Naive thymus-derived CD4-positive, alpha-beta T cell (primary cell): ENCODE measurements at regions not wholly inside any gene's neighbourhood (a gene's known extent, or its start where the extent isn't known, plus 50 kb on each side); places are given as distances from the start of the nearest gene placed in this dataset.
"Not testable (repeated sequence)": the region's sequence is repeated elsewhere in the genome, so short reads cannot be mapped to it uniquely, and the experiment has no call there.

ENCODE experiments used
- ATAC-seq: fragments of 150-1000 bp; cut with Tn5 transposase; 2 replicates; pipeline ENCODE4 v1.10.0; 2021; ENCODE audit warnings: mild to moderate bottlenecking, moderate library complexity
- CTCF ChIA-PET: fragments of 350-600 bp; sonication (Branson Sonifier 250); formaldehyde crosslinking; loops from one replicate; lab custom pipeline; 2021; ENCODE audit warnings: antibody characterized with exemption; lab: Charles Lee
- POLR2A ChIA-PET: fragments of 350-600 bp; sonication (Branson Sonifier 250); formaldehyde crosslinking; loops from one replicate; lab custom pipeline; 2021; ENCODE audit warnings: antibody characterized with exemption, inconsistent platforms; lab: Charles Lee
- DNase-seq, 9 donors: peaks; one replicate each; pipeline versions ENCODE4 v3.0.0 to v3.0.0-alpha.2; 2020 to 2022; ENCODE audit warnings: mixed read lengths in 1 of 9
- H3K27ac ChIP-seq: one replicate; pipeline ENCODE4 v1.7.0; 2013; ENCODE audit warnings: mild to moderate bottlenecking, low read depth, low read length, moderate library complexity
- H3K27me3 ChIP-seq, 2 donors: one replicate each; pipeline ENCODE4 v1.7.0; 2013; ENCODE audit warnings: low read length in 2 of 2, mild to moderate bottlenecking in 2 of 2, moderate library complexity in 2 of 2; ENCODE audit not compliant: control insufficient read depth in 2 of 2, insufficient read depth in 2 of 2
- H3K36me3 ChIP-seq, 3 experiments: 1 replicate in 2 of 3; 2 replicates in 1 of 3; pipeline ENCODE4 v1.7.0; 2013; ENCODE audit warnings: low read length in 3 of 3, mild to moderate bottlenecking in 3 of 3, moderate library complexity in 1 of 3; ENCODE audit not compliant: insufficient read depth in 3 of 3, control insufficient read depth in 2 of 3
- H3K4me1 ChIP-seq, 2 donors: one replicate each; pipeline ENCODE4 v1.7.0; 2013; ENCODE audit warnings: low read length in 2 of 2, mild to moderate bottlenecking in 2 of 2, moderate library complexity in 1 of 2; ENCODE audit not compliant: control insufficient read depth in 2 of 2, insufficient read depth in 2 of 2
- H3K4me3 ChIP-seq: 2 replicates; pipeline ENCODE4 v1.7.0; 2013; ENCODE audit warnings: mild to moderate bottlenecking, low read length
- H3K9me3 ChIP-seq, 3 experiments: 1 replicate in 2 of 3; 2 replicates in 1 of 3; pipeline ENCODE4 v1.7.0; 2013; ENCODE audit warnings: low read length in 3 of 3; ENCODE audit not compliant: control insufficient read depth in 2 of 3
- H3K27ac Mint-ChIP-seq, 9 donors: one replicate each; pipeline ENCODE4 v1.8.0; 2020 to 2022; ENCODE audit warnings: mixed read lengths in 9 of 9, mild to moderate bottlenecking in 8 of 9, moderate library complexity in 5 of 9, inconsistent platforms in 2 of 9
- H3K27me3 Mint-ChIP-seq, 5 donors: one replicate each; pipeline ENCODE4 v1.8.0; 2021 to 2022; ENCODE audit warnings: mixed read lengths in 5 of 5, mild to moderate bottlenecking in 1 of 5
- H3K36me3 Mint-ChIP-seq, 5 donors: one replicate each; pipeline ENCODE4 v1.8.0; 2020 to 2022; ENCODE audit warnings: mixed read lengths in 5 of 5, mild to moderate bottlenecking in 3 of 5, inconsistent platforms in 1 of 5
- H3K4me1 Mint-ChIP-seq, 7 donors: one replicate each; pipeline ENCODE4 v1.8.0; 2020 to 2022; ENCODE audit warnings: mixed read lengths in 7 of 7, mild to moderate bottlenecking in 3 of 7, inconsistent platforms in 1 of 7
- H3K4me3 Mint-ChIP-seq, 10 donors: one replicate each; pipeline ENCODE4 v1.8.0; 2020 to 2022; ENCODE audit warnings: mild to moderate bottlenecking in 10 of 10, mixed read lengths in 10 of 10, moderate library complexity in 6 of 10, inconsistent platforms in 2 of 10
- H3K9me3 Mint-ChIP-seq, 11 donors: one replicate each; pipeline ENCODE4 v1.8.0; 2020 to 2022; ENCODE audit warnings: mixed read lengths in 11 of 11, mild to moderate bottlenecking in 4 of 11, inconsistent platforms in 1 of 11, moderate library complexity in 1 of 11
- intact Hi-C, 2 donors: fragments of 100-400 bp; cut with micrococcal nuclease; formaldehyde crosslinking; loops; one replicate each; pipeline ENCODE4 v1.15.1; 2023

DNA sequence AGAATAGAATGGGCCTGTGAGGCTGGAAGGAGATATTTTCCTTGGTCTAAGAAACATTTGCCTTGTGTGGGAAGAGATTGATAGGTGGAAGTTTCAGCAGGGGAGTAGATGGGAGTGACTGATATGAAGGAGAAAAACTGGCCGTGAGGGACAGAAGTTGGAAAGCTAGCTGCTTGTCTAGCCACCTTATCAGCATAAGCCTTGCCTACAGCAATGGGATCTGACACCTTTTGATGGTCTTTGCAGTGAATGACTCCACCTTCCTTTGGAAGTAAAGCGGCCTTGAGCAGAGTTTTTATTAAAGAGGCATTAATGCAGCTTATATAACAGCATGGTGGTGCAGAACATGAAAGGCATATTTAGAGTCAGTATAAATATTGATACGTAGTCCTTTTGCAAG lies 120.1 kb upstream of the INTU start:
- H3K4me3 ChIP-seq, H3K4me3 Mint-ChIP-seq, H3K27ac Mint-ChIP-seq, H3K36me3 Mint-ChIP-seq, H3K4me1 ChIP-seq, H3K9me3 ChIP-seq, H3K9me3 Mint-ChIP-seq, H3K36me3 ChIP-seq, H3K27ac ChIP-seq, CTCF ChIA-PET, H3K27me3 ChIP-seq, ATAC-seq, H3K4me1 Mint-ChIP-seq, POLR2A ChIA-PET, intact Hi-C loops, DNase-seq: not testable (repeated sequence)
- peaks cover 0 to 13% (median 0%) of the 10 kb centered on the region in 5 donors for H3K27me3 Mint-ChIP-seq

DNA sequence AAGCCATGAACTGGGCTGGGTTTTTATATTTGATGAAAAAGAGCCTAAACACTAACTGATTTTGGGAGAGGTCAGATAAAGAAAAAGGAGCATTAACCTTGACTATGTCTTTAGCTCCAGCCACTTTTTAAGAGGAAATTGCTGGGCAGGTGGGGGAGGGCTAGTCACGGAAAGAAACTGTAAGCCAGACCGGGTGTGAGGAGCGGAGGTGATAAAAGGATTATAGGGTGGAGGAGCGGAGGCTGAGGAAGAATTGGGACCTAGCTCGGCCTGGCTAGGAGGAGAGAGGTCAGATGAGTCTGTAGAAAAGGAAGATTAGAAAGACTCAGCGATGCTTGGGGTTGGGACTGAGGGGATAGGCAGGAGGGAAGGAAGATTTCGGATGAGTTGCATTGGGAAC lies 117.5 kb upstream of the INTU start:
- DNase-seq, H3K9me3 Mint-ChIP-seq, intact Hi-C loops, H3K9me3 ChIP-seq, ATAC-seq, CTCF ChIA-PET, H3K4me1 Mint-ChIP-seq, H3K27ac ChIP-seq, H3K4me1 ChIP-seq, H3K27ac Mint-ChIP-seq, H3K27me3 ChIP-seq, H3K4me3 ChIP-seq, H3K4me3 Mint-ChIP-seq, H3K36me3 ChIP-seq, POLR2A ChIA-PET, H3K36me3 Mint-ChIP-seq: not testable (repeated sequence)
- peaks cover 0 to 17% (median 0%) of the 10 kb centered on the region in 5 donors for H3K27me3 Mint-ChIP-seq

DNA sequence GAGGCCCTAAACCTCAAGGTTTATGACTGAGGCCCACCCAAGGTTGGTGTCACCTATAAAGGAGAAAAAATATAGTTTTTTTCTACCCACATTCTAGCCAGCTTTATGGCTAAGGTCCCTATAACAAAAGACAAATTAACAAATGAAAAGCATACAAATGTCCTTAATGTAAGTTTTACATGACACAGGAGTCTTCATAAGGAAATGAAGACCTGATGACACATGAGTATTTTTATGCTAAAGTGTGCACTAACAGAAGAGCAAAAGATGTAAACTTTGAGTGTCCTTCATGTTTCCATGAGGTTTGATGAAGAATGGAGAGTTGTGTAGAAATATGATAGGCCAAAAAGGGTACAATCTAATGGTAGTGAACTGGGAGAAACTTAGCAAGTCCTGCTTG lies 114.7 kb upstream of the INTU start:
- H3K27ac ChIP-seq = no peak overlapping the region
- ChIA-PET POLR2A (no interaction called here), CTCF (no interaction called here)
- Mint-ChIP-seq H3K36me3 (no peaks in the 10 kb centered on the region), H3K27me3 (peaks cover 0 to 17% (median 0%) of the 10 kb centered on the region in 5 donors), H3K4me1 (no peaks in the 10 kb centered on the region), H3K4me3 (no peak overlapping the region), H3K9me3 (peaks cover 0 to 4% (median 0%) of the 10 kb centered on the region in 11 donors), H3K27ac (no peak overlapping the region)
- H3K4me1 ChIP-seq = no peaks in the 10 kb centered on the region
- H3K36me3 ChIP-seq = no peaks in the 10 kb centered on the region
- intact Hi-C loops = no loop called here
- H3K4me3 ChIP-seq = no peak overlapping the region
- DNase-seq (no peak), ATAC-seq (no peak)
- no peaks in the 10 kb centered on the region for H3K9me3 ChIP-seq
- H3K27me3 ChIP-seq = no peaks in the 10 kb centered on the region

- no peaks in the 10 kb centered on the region for H3K4me1 Mint-ChIP-seq
- ChIA-PET POLR2A (no interaction called here), CTCF (no interaction called here)
- no peak overlapping the region for H3K27ac ChIP-seq
- no peaks in the 10 kb centered on the region for H3K27me3 ChIP-seq
- peaks cover 0 to 7% (median under 1%) of the 10 kb centered on the region in 11 donors for H3K9me3 Mint-ChIP-seq
- H3K36me3 ChIP-seq = no peaks in the 10 kb centered on the region
- intact Hi-C loops = no loop called here
- no peak for ATAC-seq
- H3K36me3 Mint-ChIP-seq = no peaks in the 10 kb centered on the region
- H3K4me3 ChIP-seq = no peak overlapping the region
- no peaks in the 10 kb centered on the region for H3K9me3 ChIP-seq
- no peak overlapping the region for H3K4me3 Mint-ChIP-seq
- no peak for DNase-seq
- H3K4me1 ChIP-seq = no peaks in the 10 kb centered on the region
- H3K27ac Mint-ChIP-seq = no peak overlapping the region
- peaks cover 0 to 6% (median 0%) of the 10 kb centered on the region in 5 donors for H3K27me3 Mint-ChIP-seq
These were observed 111.3 kb upstream of the INTU start for GRCh38 chr4:127521463-127521862.

DNA sequence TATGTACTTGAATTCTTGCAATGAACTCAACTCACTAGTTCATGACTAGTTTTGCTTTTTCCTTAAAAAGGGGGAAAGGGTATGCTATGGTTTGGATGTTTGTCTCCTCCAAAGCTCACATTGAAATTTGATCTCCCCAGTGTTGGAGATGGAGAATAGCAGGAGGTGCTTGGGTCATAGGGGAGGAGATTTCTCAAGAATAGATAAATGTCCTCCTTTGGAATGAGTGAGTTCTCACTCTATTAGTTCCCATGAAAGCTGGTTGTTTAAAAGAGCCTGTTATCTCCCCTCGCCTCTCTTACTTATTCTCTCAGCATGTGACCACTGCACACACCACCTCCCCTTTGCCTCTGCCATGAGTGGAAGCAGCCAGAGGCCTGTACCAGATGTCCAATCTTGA lies 109.4 kb upstream of the INTU start:
- Histone ChIP-seq H3K27ac (no peak overlapping the region), H3K4me3 (no peak overlapping the region), H3K36me3 (no peaks in the 10 kb centered on the region), H3K4me1 (no peaks in the 10 kb centered on the region), H3K9me3 (no peaks in the 10 kb centered on the region), H3K27me3 (no peaks in the 10 kb centered on the region)
- H3K4me3 Mint-ChIP-seq = no peak overlapping the region
- H3K27ac Mint-ChIP-seq = no peak overlapping the region
- H3K9me3 Mint-ChIP-seq = peaks cover 0 to 9% (median 3%) of the 10 kb centered on the region in 11 donors
- ATAC-seq = no peak
- intact Hi-C loops = no loop called here
- H3K4me1 Mint-ChIP-seq = no peaks in the 10 kb centered on the region
- peaks cover 0 to 7% (median 0%) of the 10 kb centered on the region in 5 donors for H3K27me3 Mint-ChIP-seq
- no peaks in the 10 kb centered on the region for H3K36me3 Mint-ChIP-seq
- no peak for DNase-seq
- CTCF ChIA-PET = no interaction called here
- POLR2A ChIA-PET = no interaction called here

DNA sequence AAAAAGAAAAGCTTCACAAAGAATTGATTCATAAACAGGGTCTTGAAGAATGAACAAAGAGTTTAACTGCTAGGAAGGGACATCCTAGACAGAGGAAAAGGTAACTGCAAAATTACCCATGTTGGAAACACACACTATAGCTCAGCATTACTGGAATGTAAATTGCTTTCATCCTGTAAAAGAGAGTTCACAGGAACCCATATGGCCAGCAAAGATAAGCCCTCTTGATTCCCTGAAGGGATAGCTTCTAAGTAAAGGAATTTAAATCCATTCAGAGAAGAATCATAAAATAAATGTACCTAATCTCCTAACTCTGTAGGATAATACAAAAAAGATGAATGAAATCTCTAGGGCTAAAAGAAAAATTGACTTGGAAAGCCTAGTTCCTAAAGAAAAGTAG lies 107.1 kb upstream of the INTU start:
- Histone ChIP-seq H3K4me3 (no peak overlapping the region), H3K36me3 (no peaks in the 10 kb centered on the region), H3K27me3 (no peaks in the 10 kb centered on the region), H3K27ac (no peak overlapping the region), H3K4me1 (no peaks in the 10 kb centered on the region), H3K9me3 (no peaks in the 10 kb centered on the region)
- Mint-ChIP-seq H3K36me3 (no peaks in the 10 kb centered on the region), H3K27me3 (peaks cover 0 to 4% (median 0%) of the 10 kb centered on the region in 5 donors), H3K27ac (no peak overlapping the region), H3K4me1 (no peaks in the 10 kb centered on the region), H3K4me3 (no peak overlapping the region), H3K9me3 (peaks cover 0 to 11% (median 1%) of the 10 kb centered on the region in 11 donors)
- CTCF ChIA-PET = no interaction called here
- intact Hi-C loops = no loop called here
- ATAC-seq (no peak), DNase-seq (no peak)
- POLR2A ChIA-PET = no interaction called here

- H3K4me3 Mint-ChIP-seq = no peak overlapping the region
- no peaks in the 10 kb centered on the region for H3K36me3 ChIP-seq
- ATAC-seq = no peak
These were observed 104.5 kb upstream of the INTU start for GRCh38 chr4:127528302-127528701.

More at GRCh38 chr4:127528302-127528701, 104.5 kb upstream of the INTU start:
- no peaks in the 10 kb centered on the region for H3K4me1 ChIP-seq
- peaks cover 0 to 11% (median 4%) of the 10 kb centered on the region in 11 donors for H3K9me3 Mint-ChIP-seq
- H3K27me3 Mint-ChIP-seq = peaks cover 0 to 4% (median 0%) of the 10 kb centered on the region in 5 donors
- H3K4me1 Mint-ChIP-seq = no peaks in the 10 kb centered on the region
- no peak for DNase-seq
- H3K27ac Mint-ChIP-seq = no peak overlapping the region
- H3K9me3 ChIP-seq = no peaks in the 10 kb centered on the region
- intact Hi-C loops = no loop called here
- H3K4me3 ChIP-seq = no peak overlapping the region
- CTCF ChIA-PET = no interaction called here
- H3K27me3 ChIP-seq = no peaks in the 10 kb centered on the region
- POLR2A ChIA-PET = no interaction called here
- no peaks in the 10 kb centered on the region for H3K36me3 Mint-ChIP-seq
- no peak overlapping the region for H3K27ac ChIP-seq
